ENCODE measurements at regions not wholly inside any gene's neighbourhood (a gene's known extent, or its start where the extent isn't known, plus 50 kb on each side); places are given as distances from the start of the nearest gene placed in this dataset.
"Not testable (repeated sequence)": the region's sequence is repeated elsewhere in the genome, so short reads cannot be mapped to it uniquely, and the experiment has no call there.

DNA sequence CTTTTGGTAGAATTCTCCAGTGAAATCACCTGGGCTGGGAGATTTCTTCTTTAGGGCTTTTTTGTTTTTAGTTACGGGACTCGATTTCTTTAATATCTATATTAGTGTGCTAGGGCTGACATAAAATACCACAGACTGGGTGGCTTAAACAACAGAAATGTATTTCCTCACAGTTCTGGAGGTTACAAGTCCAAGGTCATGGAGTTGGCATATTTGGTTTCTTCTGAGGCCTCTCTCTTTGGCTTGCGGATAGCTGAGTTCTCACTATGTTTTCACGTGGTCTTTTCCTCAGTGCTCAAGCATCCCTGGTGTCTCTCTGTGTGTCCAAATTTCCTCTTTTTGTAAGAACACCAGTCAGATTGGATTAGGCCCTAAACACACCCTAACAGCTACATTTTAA is 208.5 kb upstream of the DTNA start:
- H3K36me3 Mint-ChIP-seq: no peaks in the 10 kb centered on the region
- peaks cover 2 to 27% (median 10%) of the 10 kb centered on the region in 7 donors for H3K9me3 Mint-ChIP-seq
- no peak for DNase-seq
- H3K27me3 Mint-ChIP-seq: peaks cover 0 to 7% (median 4%) of the 10 kb centered on the region in 3 donors
- no peak overlapping the region for H3K4me3 Mint-ChIP-seq
- H3K27ac Mint-ChIP-seq: no peak overlapping the region
- no peaks in the 10 kb centered on the region for H3K4me1 Mint-ChIP-seq
- no peak for ATAC-seq (ENCODE audit: low read depth in 2 of 2)

DNA sequence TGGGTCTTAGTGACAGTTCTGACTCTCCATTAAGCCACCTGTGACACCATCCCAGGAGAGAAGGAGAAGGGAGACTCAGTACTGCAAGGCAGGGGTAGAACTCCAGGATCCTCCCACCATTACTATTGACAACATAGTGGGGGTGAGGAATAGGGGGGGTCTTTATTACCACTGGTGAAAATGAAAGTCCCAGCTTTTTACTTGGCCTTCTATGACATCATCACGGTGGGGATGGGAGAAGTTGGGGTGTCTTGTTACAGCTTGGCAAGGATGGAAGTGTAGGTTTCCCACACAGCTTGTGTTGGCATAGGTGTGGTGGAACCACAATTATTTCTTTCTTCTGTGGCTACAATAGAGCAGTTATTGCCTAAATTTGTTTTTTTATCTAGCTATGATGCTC is 203.9 kb upstream of the DTNA start:
- no peak for DNase-seq
- H3K9me3 Mint-ChIP-seq: peaks cover 0 to 31% (median 8%) of the 10 kb centered on the region in 7 donors

DNA sequence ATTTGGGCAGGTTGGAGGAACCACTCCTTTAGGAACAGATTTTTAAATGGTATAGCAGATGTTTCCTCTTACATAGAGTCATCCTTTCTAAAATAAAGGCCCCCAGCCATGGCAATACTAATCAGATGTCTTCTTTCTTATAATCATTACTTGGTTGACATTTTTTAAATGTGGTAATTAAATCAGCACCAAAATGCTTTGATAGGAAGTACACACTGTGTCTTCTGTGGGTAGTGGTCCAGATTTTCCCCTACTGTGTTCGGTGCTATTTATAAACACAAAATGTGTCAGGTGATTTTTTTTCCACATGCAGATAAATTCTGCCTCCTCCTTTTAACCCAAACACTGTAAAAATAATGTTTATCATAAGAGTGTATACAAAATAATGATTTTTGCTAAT is 200.9 kb upstream of the DTNA start:
- H3K27ac Mint-ChIP-seq: no peak overlapping the region
- H3K36me3 Mint-ChIP-seq: no peaks in the 10 kb centered on the region
- H3K4me1 Mint-ChIP-seq: no peaks in the 10 kb centered on the region
- H3K4me3 Mint-ChIP-seq: no peak overlapping the region
- H3K27me3 Mint-ChIP-seq: no peaks in the 10 kb centered on the region
- DNase-seq (no peak), ATAC-seq (ENCODE audit: low read depth in 2 of 2) (no peak)
- peaks cover 0 to 17% (median 6%) of the 10 kb centered on the region in 7 donors for H3K9me3 Mint-ChIP-seq

More for the DNA sequence above, 203.9 kb upstream of the DTNA start:
- H3K27me3 Mint-ChIP-seq: no peaks in the 10 kb centered on the region
- no peak overlapping the region for H3K4me3 Mint-ChIP-seq
- no peaks in the 10 kb centered on the region for H3K4me1 Mint-ChIP-seq
- no peaks in the 10 kb centered on the region for H3K36me3 Mint-ChIP-seq
- no peak overlapping the region for H3K27ac Mint-ChIP-seq
- ATAC-seq (ENCODE audit: low read depth in 2 of 2): no peak

DNA sequence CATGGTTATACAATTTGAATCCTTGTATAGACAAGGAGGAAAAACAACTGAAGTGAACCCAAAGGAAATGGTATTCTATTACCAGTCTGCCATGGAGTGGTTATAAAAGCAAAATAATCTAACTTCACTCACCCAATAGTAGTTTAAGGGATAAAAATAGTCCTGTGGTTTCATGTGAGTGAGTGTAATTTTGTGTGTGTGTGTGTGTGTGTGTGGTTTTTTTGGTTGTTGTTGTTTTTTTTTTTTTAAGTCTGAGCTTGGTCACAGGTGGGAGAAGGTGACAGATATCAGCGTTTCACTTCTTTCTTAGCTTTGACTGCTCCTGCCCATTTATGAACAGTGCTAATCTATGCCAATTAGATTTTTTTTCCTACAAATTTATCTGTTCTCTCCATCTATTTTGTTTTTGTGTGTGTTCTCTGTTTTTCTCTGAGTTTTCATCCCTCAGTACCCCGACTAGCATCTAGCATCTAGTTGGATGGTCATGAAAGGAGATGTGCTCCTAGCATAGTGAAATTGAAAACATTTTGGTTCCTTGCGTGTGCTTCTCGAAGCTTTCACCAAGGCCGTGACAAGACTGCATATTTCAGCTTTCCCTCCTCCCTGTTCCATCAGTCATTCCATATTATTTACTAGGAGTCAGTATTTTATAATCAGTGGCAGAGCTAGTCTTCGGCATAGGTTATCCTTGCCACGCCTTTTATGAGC is 200.1 kb upstream of the DTNA start:
- H3K9me3 Mint-ChIP-seq: peaks cover 0 to 8% (median 2%) of the 10 kb centered on the region in 7 donors
- peak overlapping the region in 1 of 6 donors; percentile 20 for H3K27ac Mint-ChIP-seq

DNA sequence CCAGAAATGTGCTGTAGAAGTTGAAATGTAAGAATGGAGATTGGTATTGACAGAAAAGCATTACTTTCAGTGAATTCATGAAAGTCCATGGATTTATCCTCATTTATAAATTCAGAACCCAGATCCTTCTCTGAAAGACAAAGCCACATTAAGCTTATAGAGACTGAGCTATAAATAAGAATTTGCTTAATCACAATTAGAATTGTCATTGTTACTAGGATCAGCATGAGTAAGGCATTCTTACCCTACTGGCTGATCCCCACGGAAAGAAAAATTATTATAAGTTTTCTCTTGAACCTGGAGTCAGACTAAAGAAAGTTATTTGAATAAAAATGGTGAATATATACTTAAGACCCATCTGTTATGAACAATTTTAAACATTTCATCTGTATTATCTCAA is 199.2 kb upstream of the DTNA start:
- Mint-ChIP-seq H3K9me3 (peaks cover 1 to 12% (median 6%) of the 10 kb centered on the region in 7 donors), H3K27me3 (no peaks in the 10 kb centered on the region), H3K27ac (no peak overlapping the region), H3K4me3 (no peak overlapping the region), H3K36me3 (no peaks in the 10 kb centered on the region), H3K4me1 (no peaks in the 10 kb centered on the region)
- ATAC-seq (ENCODE audit: low read depth in 2 of 2) (no peak), DNase-seq (no peak)

More for the DNA sequence above, 200.1 kb upstream of the DTNA start:
- DNase-seq (no peak), ATAC-seq (ENCODE audit: low read depth in 2 of 2) (no peak)
- H3K4me1 Mint-ChIP-seq: no peaks in the 10 kb centered on the region
- H3K36me3 Mint-ChIP-seq: no peaks in the 10 kb centered on the region
- no peaks in the 10 kb centered on the region for H3K27me3 Mint-ChIP-seq
- no peak overlapping the region for H3K4me3 Mint-ChIP-seq

DNA sequence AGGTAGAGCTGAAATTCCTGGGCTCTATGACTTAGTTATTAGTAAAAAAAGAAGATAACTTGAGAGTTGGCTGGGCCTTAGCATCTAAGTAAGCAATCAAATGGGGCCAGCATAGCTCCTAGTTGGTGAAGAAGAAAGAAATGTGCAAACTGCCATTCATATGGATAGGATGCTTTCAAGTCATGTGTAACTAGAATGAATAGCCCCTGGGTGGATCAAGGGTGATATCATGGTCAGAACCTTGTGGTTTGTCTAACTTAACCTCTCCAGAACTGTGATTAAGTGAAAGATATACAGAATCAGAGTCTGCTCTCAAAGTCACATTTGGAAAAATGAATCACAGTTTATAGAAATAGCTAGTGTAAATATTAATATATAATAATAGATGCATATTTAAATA is 198.7 kb upstream of the DTNA start:
- Mint-ChIP-seq H3K36me3 (no peaks in the 10 kb centered on the region), H3K27ac (no peak overlapping the region), H3K4me3 (no peak overlapping the region), H3K4me1 (no peaks in the 10 kb centered on the region), H3K27me3 (no peaks in the 10 kb centered on the region), H3K9me3 (peaks cover 2 to 17% (median 8%) of the 10 kb centered on the region in 7 donors)
- ATAC-seq (ENCODE audit: low read depth in 2 of 2) (no peak), DNase-seq (no peak)

DNA sequence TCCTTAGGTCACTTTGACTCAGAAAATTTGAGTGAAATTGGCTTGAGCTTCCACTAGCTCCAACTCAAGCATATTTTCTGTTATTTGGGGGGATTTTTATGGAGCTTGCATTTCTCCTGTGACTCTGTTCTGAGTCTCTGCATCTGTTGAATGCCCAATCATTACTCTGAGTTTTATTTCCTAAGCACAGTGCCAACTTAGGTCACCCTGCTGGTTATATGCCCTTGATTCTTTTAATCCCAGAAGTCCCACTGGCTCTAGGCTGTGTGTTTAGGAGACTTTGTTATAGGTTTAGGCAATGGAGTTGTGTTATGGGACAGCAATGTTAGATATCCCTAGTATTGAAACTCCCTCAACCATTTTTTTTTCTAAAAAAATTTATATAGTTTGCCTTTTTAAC is 198.2 kb upstream of the DTNA start:
- H3K4me1 Mint-ChIP-seq: no peaks in the 10 kb centered on the region
- H3K36me3 Mint-ChIP-seq: no peaks in the 10 kb centered on the region
- ATAC-seq (ENCODE audit: low read depth in 2 of 2) (no peak), DNase-seq (no peak)
- no peaks in the 10 kb centered on the region for H3K27me3 Mint-ChIP-seq
- H3K4me3 Mint-ChIP-seq: no peak overlapping the region
- no peak overlapping the region for H3K27ac Mint-ChIP-seq
- H3K9me3 Mint-ChIP-seq: peaks cover 5 to 21% (median 9%) of the 10 kb centered on the region in 7 donors

DNA sequence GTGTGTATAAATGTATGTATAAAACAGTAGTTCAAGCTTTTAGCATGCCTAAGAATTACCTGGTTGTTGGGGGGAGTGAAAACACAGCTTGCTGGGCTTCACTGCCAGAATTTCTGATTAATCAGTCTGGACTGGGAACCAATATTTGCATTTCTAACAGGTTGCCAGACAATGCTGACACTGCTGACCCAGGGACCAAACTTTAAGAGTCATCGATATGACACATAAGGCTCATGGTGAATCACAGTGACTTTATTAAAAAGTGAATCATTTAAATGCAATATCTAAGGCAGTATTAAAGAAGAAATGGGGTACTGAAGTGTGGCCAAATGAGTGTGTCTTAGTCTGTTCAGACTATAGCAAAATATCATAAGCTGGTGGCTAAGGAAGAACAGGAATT is 195.9 kb upstream of the DTNA start:
- no peaks in the 10 kb centered on the region for H3K4me1 Mint-ChIP-seq
- peaks cover 7 to 27% (median 16%) of the 10 kb centered on the region in 7 donors for H3K9me3 Mint-ChIP-seq
- H3K36me3 Mint-ChIP-seq: no peaks in the 10 kb centered on the region
- H3K27me3 Mint-ChIP-seq: no peaks in the 10 kb centered on the region
- ATAC-seq (ENCODE audit: low read depth in 2 of 2) (no peak), DNase-seq (no peak)
- no peak overlapping the region for H3K27ac Mint-ChIP-seq
- H3K4me3 Mint-ChIP-seq: no peak overlapping the region

DNA sequence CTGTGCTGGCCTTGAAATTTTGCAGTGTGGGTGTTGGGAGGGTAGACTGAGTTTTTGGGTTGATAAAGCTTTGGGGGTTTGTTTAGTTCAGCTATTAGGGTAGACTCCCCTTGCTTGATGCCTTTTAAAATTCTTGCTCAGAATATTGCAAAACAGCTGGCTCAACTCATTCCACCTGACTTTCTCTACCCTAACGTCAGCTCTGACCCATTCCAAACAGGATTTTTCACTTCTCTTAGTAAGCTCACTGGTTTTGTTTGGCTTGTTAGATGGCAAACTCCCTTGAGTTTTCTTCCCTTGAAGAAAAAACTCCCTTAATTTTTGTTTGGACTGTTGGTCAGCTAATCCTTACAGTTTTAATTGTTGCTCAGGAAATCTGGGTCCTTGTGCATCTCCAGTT is 195.1 kb upstream of the DTNA start:
- H3K4me1 Mint-ChIP-seq: no peaks in the 10 kb centered on the region
- H3K27me3 Mint-ChIP-seq: no peaks in the 10 kb centered on the region
- H3K4me3 Mint-ChIP-seq: no peak overlapping the region
- no peaks in the 10 kb centered on the region for H3K36me3 Mint-ChIP-seq
- no peak for DNase-seq
- no peak overlapping the region for H3K27ac Mint-ChIP-seq
- H3K9me3 Mint-ChIP-seq: peaks cover 7 to 27% (median 16%) of the 10 kb centered on the region in 7 donors
- no peak for ATAC-seq (ENCODE audit: low read depth in 2 of 2)

DNA sequence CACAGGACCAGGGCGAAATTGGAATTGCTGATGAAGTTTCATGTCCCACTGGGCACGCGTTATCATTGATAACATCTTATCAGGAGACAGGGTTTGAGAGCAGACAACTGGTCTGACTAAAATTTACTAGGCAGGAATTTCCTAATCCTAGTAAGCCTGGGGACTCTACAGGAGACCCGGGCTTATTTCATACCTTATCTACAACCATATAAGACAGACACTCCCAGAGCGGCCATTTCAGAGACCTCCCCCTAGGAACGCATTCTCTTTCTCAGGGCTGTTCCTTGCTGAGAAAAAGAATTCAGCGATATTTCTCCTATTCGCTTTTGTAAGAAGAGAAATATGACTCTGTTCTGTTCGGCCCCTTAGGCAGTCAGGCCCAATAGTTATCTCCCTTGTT is 193.7 kb upstream of the DTNA start:
- not testable (repeated sequence) for H3K27me3 Mint-ChIP-seq; H3K4me1 Mint-ChIP-seq; H3K36me3 Mint-ChIP-seq; H3K4me3 Mint-ChIP-seq; ATAC-seq (ENCODE audit: low read depth in 2 of 2); DNase-seq; H3K27ac Mint-ChIP-seq
- H3K9me3 Mint-ChIP-seq: peaks cover 7 to 27% (median 16%) of the 10 kb centered on the region in 7 donors

DNA sequence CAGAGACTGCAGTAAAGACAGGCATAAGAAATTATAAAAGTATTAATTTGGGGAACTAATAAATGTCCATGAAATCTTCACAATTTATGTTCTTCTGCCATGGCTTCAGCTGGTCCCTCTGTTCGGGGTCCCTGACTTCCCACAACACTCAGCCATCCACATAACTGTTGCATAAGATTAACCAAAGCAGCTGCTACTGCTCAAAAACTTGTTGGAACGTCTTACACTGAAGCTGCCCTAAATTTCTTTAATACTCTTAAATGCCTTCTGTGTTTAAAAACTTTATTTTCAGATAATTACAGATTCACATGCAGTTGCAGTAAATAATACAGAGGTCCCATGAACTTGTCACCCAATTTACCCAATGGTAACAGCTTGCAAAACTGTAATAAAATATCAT is 193.1 kb upstream of the DTNA start:
- not testable (repeated sequence) for H3K4me3 Mint-ChIP-seq; ATAC-seq (ENCODE audit: low read depth in 2 of 2); H3K36me3 Mint-ChIP-seq; DNase-seq; H3K27me3 Mint-ChIP-seq; H3K4me1 Mint-ChIP-seq; H3K27ac Mint-ChIP-seq
- peaks cover 7 to 27% (median 16%) of the 10 kb centered on the region in 7 donors for H3K9me3 Mint-ChIP-seq

DNA sequence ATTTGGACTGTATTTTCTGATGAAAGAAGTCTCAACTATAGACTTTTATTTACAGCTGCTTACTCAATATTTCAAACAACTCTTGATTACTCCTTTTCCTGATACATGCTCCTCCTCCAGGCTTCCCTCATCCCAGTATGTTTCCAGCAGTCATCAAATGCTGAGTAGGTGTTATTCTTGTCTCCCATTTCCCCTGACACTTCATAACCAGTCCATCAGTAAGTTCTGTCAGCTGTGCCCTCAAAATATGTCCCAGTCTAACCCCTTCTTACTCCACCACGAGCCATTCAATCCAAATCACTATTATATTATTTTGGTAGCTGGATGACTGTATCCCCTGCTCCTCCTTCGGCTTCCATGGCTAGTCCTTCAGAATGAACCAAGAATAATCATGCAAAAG is 189.1 kb upstream of the DTNA start:
- Mint-ChIP-seq H3K27me3 (no peaks in the 10 kb centered on the region), H3K27ac (no peak overlapping the region), H3K4me1 (no peaks in the 10 kb centered on the region)

DNA sequence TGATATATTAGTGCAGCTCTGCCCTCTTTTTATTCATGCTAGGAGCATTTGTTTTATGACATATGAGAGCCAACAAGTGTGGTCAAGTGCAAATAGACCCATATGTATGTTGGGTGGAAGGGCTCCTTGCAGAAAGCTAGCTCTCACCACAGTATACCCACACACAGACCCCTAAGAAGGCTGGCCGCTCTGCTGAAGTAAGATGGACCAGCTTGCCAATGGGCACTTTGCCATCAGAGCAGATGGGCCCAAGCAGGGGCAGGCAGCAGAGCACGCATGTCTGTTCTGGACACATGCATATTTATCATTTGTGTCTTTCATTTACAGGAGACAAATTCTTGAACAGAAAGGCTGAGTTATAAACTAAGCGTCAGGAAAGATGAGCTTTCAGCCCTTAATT is 187.5 kb upstream of the DTNA start:
- no peak overlapping the region for H3K4me3 Mint-ChIP-seq

More for the DNA sequence above, 189.1 kb upstream of the DTNA start:
- H3K36me3 Mint-ChIP-seq: no peaks in the 10 kb centered on the region
- ATAC-seq (ENCODE audit: low read depth in 2 of 2) (no peak), DNase-seq (no peak)
- H3K4me3 Mint-ChIP-seq: no peak overlapping the region
- H3K9me3 Mint-ChIP-seq: peaks cover 3 to 18% (median 11%) of the 10 kb centered on the region in 7 donors

DNA sequence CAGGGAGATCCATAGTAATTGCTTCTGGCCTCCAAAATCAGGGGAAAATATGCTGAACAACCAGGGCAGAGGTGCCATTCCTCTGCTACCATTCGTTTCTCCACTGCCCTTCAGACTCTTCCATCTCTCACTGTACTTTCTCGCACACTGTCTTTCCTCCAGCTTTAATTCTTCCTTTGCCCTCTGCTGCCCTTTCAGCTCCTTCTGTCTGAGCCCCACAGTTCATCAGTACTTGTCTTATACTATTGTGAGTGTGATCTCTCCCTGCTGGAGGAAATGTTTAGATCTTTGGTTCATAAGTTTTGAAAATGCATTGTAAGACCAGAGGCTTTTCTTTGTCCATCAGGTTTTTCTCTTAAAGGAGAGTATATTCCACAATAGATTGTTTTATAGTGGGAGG is 184.9 kb upstream of the DTNA start:
- Mint-ChIP-seq H3K4me1 (no peaks in the 10 kb centered on the region), H3K36me3 (no peaks in the 10 kb centered on the region), H3K27ac (peak overlapping the region in 1 of 6 donors; percentile 16), H3K27me3 (no peaks in the 10 kb centered on the region), H3K4me3 (no peak overlapping the region), H3K9me3 (peaks cover 0 to 8% (median 1%) of the 10 kb centered on the region in 7 donors)
- ATAC-seq (ENCODE audit: low read depth in 2 of 2) (no peak), DNase-seq (no peak)

More for the DNA sequence above, 187.5 kb upstream of the DTNA start:
- DNase-seq: no peak
- peak overlapping the region in 1 of 6 donors; percentile 35 for H3K27ac Mint-ChIP-seq
- H3K27me3 Mint-ChIP-seq: no peaks in the 10 kb centered on the region
- H3K9me3 Mint-ChIP-seq: peaks cover 0 to 13% (median 5%) of the 10 kb centered on the region in 7 donors
- H3K36me3 Mint-ChIP-seq: no peaks in the 10 kb centered on the region
- H3K4me1 Mint-ChIP-seq: no peaks in the 10 kb centered on the region
- no peak for ATAC-seq (ENCODE audit: low read depth in 2 of 2)
